ENCODE measurements at regions not wholly inside any gene's neighbourhood (a gene's known extent, or its start where the extent isn't known, plus 50 kb on each side); places are given as distances from the start of the nearest gene placed in this dataset.

DNA sequence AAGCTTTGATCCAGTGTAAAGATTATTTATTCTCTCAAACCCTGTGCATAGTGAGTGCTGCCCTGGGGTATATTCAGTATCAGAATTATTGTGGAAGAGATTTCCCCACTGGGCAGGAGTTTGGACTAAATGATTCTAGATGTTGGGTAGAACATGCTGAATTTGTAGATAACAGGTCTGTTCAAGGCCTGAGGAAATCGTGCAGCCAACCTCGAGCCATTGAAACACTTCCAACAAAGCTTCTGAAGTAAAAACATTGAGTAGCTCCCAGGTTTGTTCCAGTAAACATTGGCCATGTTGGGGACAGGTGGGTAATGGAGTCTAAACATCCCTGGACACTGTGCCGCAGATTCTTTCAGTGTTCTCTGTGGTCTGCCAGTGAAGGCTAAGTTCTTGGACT, 87.5 kb downstream of the LLPH start:
- no peak for TF ChIP-seq OSR1 (CRISPR knock-in tag; IDR thresholded peaks at IDR 0.05)
- no peak for TF ChIP-seq ISL1 (CRISPR knock-in tag; IDR thresholded peaks at IDR 0.05)
- TF ChIP-seq TOX (CRISPR knock-in tag; IDR thresholded peaks at IDR 0.05; ENCODE audit: borderline replicate concordance) = no peak
- no peak for TF ChIP-seq GLIS3 (CRISPR knock-in tag; IDR thresholded peaks at IDR 0.05)

Measured in SK-N-SH treated with all-trans-retinoic acid at 6 μM for 48 hours (cell line).